PC-9 (cell line): ENCODE measurements at regions not wholly inside any gene's neighbourhood (a gene's known extent, or its start where the extent isn't known, plus 50 kb on each side); places are given as distances from the start of the nearest gene placed in this dataset.

ENCODE experiments used
- BruUV-seq: library from RNA; stranded (reverse); fragments of 400-500 nt; replicated peaks from 2 replicates; lab custom pipeline; 2021; lab: Mats Ljungman, UMichigan
- CTCF ChIA-PET: fragments of 300-600 bp; sonication (Branson Sonifier 250); formaldehyde crosslinking; loops from one replicate; lab custom pipeline; 2022; ENCODE audit warnings: antibody characterized with exemption; lab: Charles Lee
- POLR2A ChIA-PET: fragments of 300-600 bp; sonication (Branson Sonifier 250); formaldehyde crosslinking; loops from one replicate; lab custom pipeline; 2022; ENCODE audit warnings: antibody characterized with exemption; ENCODE audit not compliant: unreplicated experiment; lab: Charles Lee
- DNase-seq, 2 experiments: peaks; one replicate each; pipeline versions ENCODE4 v3.0.0 to v3.0.0-alpha.2; 2015 to 2022; ENCODE audit warnings: mixed read lengths in 1 of 2
- H2AFZ ChIP-seq: fragments of 200-600 bp; sonication (generic); 2 replicates; pipeline ENCODE4 v1.8.1; 2017; ENCODE audit warnings: antibody characterized with exemption
- H3F3A ChIP-seq: fragments of 200-600 bp; sonication (generic); 2 replicates; pipeline ENCODE4 v1.8.1; 2017; ENCODE audit warnings: antibody characterized with exemption, mild to moderate bottlenecking, low read depth; ENCODE audit not compliant: insufficient read depth
- H3K27ac ChIP-seq: fragments of 200-600 bp; sonication (generic); 2 replicates; pipeline ENCODE4 v1.6.1; 2016; ENCODE audit warnings: mixed run types
- H3K27me3 ChIP-seq: fragments of 200-600 bp; sonication (generic); 2 replicates; pipeline ENCODE4 v1.6.1; 2016; ENCODE audit warnings: low read depth, mixed run types; ENCODE audit not compliant: insufficient read depth
- H3K36me3 ChIP-seq: fragments of 200-600 bp; sonication (generic); 2 replicates; pipeline ENCODE4 v1.6.1; 2016; ENCODE audit warnings: low read depth, mixed run types
- H3K4me1 ChIP-seq: fragments of 200-600 bp; sonication (generic); replicated peaks from 2 replicates; pipeline ENCODE4 v1.6.1; 2016; ENCODE audit warnings: mixed run types; ENCODE audit not compliant: insufficient read depth
- H3K4me2 ChIP-seq: fragments of 200-600 bp; sonication (generic); 2 replicates; pipeline ENCODE4 v1.6.1; 2017; ENCODE audit warnings: mixed run types
- H3K4me3 ChIP-seq: fragments of 200-600 bp; sonication (generic); 2 replicates; pipeline ENCODE4 v1.6.1; 2016; ENCODE audit warnings: mixed run types
- H3K79me2 ChIP-seq: fragments of 200-600 bp; sonication (generic); 2 replicates; pipeline ENCODE4 v1.6.1; 2017; ENCODE audit warnings: low read depth, mixed run types
- H3K9me2 ChIP-seq: fragments of 200-600 bp; sonication (generic); 2 replicates; pipeline ENCODE4 v1.8.1; 2017; ENCODE audit warnings: mild to moderate bottlenecking; ENCODE audit not compliant: insufficient read depth
- H3K9me3 ChIP-seq: fragments of 200-600 bp; sonication (generic); 2 replicates; pipeline ENCODE4 v1.8.1; 2016; ENCODE audit warnings: low read depth; ENCODE audit not compliant: insufficient read depth
- H4K20me1 ChIP-seq: fragments of 200-600 bp; sonication (generic); 2 replicates; pipeline ENCODE4 v1.8.1; 2017; ENCODE audit not compliant: insufficient read depth
- CTCF ChIP-seq: fragments of 200-600 bp; sonication (generic); conservative IDR thresholded peaks from 2 replicates; pipeline ENCODE4 v1.6.1; 2017; ENCODE audit warnings: mixed run types, antibody characterized with exemption, mild to moderate bottlenecking, moderate library complexity
- EZH2 ChIP-seq: fragments of 200-600 bp; sonication (generic); IDR thresholded peaks from 2 replicates; pipeline ENCODE4 v1.8.0; 2017; ENCODE audit warnings: antibody characterized with exemption, low read depth
- intact Hi-C: fragments of 100-400 bp; cut with micrococcal nuclease; formaldehyde crosslinking; loops from one replicate; pipeline ENCODE4 v1.10.0; 2022; ENCODE audit not compliant: unreplicated experiment

GRCh38 chr11:116360221-116360941, 412.4 kb downstream of the BUD13 start:
- Histone ChIP-seq H3K27ac (no peak overlapping the region), H2AFZ (no peak overlapping the region), H4K20me1 (no peaks in the 10 kb centered on the region), H3K9me3 (no peaks in the 10 kb centered on the region), H3K9me2 (no peaks in the 10 kb centered on the region), H3K27me3 (peaks cover 91% of the 10 kb centered on the region), H3K36me3 (no peaks in the 10 kb centered on the region), H3K4me1 (no peaks in the 10 kb centered on the region), H3K4me3 (no peak overlapping the region), H3K79me2 (no peaks in the 10 kb centered on the region), H3F3A (no peaks in the 10 kb centered on the region), H3K4me2 (no peak overlapping the region)
- DNase-seq: no peak
- no peak for TF ChIP-seq EZH2
- TF ChIP-seq CTCF: no peak
- POLR2A ChIA-PET: no interaction called here
- CTCF ChIA-PET: interaction anchor here (0.6 kb wide), 1 partner anchor 376 kb away, joined by 4 read pairs; no protein-coding TSS in a partner anchor
- intact Hi-C loops: no loop called here
- BruUV-seq: no TSS peak

- BruUV-seq: no TSS peak
- H3K4me2 ChIP-seq: no peak overlapping the region
- H2AFZ ChIP-seq: no peak overlapping the region
- no peaks in the 10 kb centered on the region for H3K4me1 ChIP-seq
- H4K20me1 ChIP-seq: no peaks in the 10 kb centered on the region
- TF ChIP-seq CTCF (peak; percentile 44; the same call in 1 of the 2 replicates), EZH2 (no peak)
- H3K9me2 ChIP-seq: no peaks in the 10 kb centered on the region
- no peaks in the 10 kb centered on the region for H3K79me2 ChIP-seq
- peak in 1 of 2 experiments; percentile 2 for DNase-seq
- no peaks in the 10 kb centered on the region for H3K36me3 ChIP-seq
- POLR2A ChIA-PET: no interaction called here
- no peaks in the 10 kb centered on the region for H3F3A ChIP-seq
- H3K27me3 ChIP-seq: peaks cover 75% of the 10 kb centered on the region
- H3K9me3 ChIP-seq: no peaks in the 10 kb centered on the region
- CTCF ChIA-PET: no interaction called here
- no peak overlapping the region for H3K27ac ChIP-seq
- no peak overlapping the region for H3K4me3 ChIP-seq
- intact Hi-C loops: no loop called here
These were observed 414.8 kb downstream of the BUD13 start for GRCh38 chr11:116357784-116358544.

GRCh38 chr11:116356451-116356850, 416.3 kb downstream of the BUD13 start:
- H2AFZ ChIP-seq: no peak overlapping the region

More at GRCh38 chr11:116356451-116356850, 416.3 kb downstream of the BUD13 start:
- no peak for DNase-seq
- Histone ChIP-seq H3K4me1 (no peaks in the 10 kb centered on the region), H3K4me2 (no peak overlapping the region), H3F3A (no peaks in the 10 kb centered on the region), H3K9me3 (no peaks in the 10 kb centered on the region), H4K20me1 (no peaks in the 10 kb centered on the region), H3K4me3 (no peak overlapping the region), H3K36me3 (no peaks in the 10 kb centered on the region), H3K9me2 (no peaks in the 10 kb centered on the region), H3K27me3 (peaks cover 61% of the 10 kb centered on the region), H3K27ac (no peak overlapping the region), H3K79me2 (no peaks in the 10 kb centered on the region)
- no TSS peak for BruUV-seq
- CTCF ChIA-PET: no interaction called here
- intact Hi-C loops: no loop called here
- POLR2A ChIA-PET: no interaction called here
- TF ChIP-seq CTCF: no peak
- TF ChIP-seq EZH2: no peak
